HCT116 (cell line): ENCODE measurements at regions not wholly inside any gene's neighbourhood (a gene's known extent, or its start where the extent isn't known, plus 50 kb on each side); places are given as distances from the start of the nearest gene placed in this dataset.

Source experiments
- CEBPB ChIP-seq: IDR thresholded peaks from 2 replicates; pipeline ENCODE4 v1.6.1; 2012; ENCODE audit warnings: low read depth
- CTCF ChIP-seq, 3 experiments: fragments of 200-600 bp in 1 of 3; sonication (generic) in 1 of 3; IDR thresholded peaks in 2 of 3; conservative IDR thresholded peaks in 1 of 3; 2 replicates each; pipeline ENCODE4 v1.5.1; 2012 to 2017; ENCODE audit warnings: low read depth in 2 of 3, low read length in 2 of 3, antibody characterized with exemption in 1 of 3, borderline replicate concordance in 1 of 3, control low read depth in 1 of 3, mild to moderate bottlenecking in 1 of 3, mixed read lengths in 1 of 3, mixed run types in 1 of 3, moderate library complexity in 1 of 3; ENCODE audit not compliant: insufficient read depth in 1 of 3
- EZH2 ChIP-seq: fragments of 200-600 bp; sonication (generic); IDR thresholded peaks from 2 replicates; pipeline ENCODE4 v1.6.1; 2017; ENCODE audit warnings: antibody characterized with exemption, mixed run types
- MAX ChIP-seq: IDR thresholded peaks from 2 replicates; pipeline ENCODE4 v1.6.1; 2012
- RAD21 ChIP-seq: IDR thresholded peaks from 2 replicates; pipeline ENCODE4 v1.6.1; 2012; ENCODE audit warnings: low read depth, mild to moderate bottlenecking
- SP1 ChIP-seq: IDR thresholded peaks from 2 replicates; pipeline ENCODE4 v1.6.1; 2012; ENCODE audit warnings: low read depth

- TF ChIP-seq RAD21 (no peak), CTCF (IDR thresholded peaks at IDR 0.05 in 2 of 3, conservative IDR thresholded peaks at IDR 0.05 in 1 of 3; ENCODE audit: borderline replicate concordance in 1 of 3, insufficient read depth in 1 of 3, low read depth in 2 of 3, low read length in 2 of 3) (no peak), MAX (no peak), CEBPB (no peak), SP1 (no peak), EZH2 (no peak)
Measured at GRCh38 chr13:53545340-53545941, 516.8 kb downstream of the OLFM4 start.
